Transverse colon (tissue), 4 donors: ENCODE measurements at regions not wholly inside any gene's neighbourhood (a gene's known extent, or its start where the extent isn't known, plus 50 kb on each side); places are given as distances from the start of the nearest gene placed in this dataset.

Source experiments
- DNase-seq: peaks from one replicate; pipeline ENCODE4 v3.0.0-alpha.2; 2019
- H3K27ac ChIP-seq, 4 donors: fragments of 200-600 bp; sonication (generic); 2 replicates each; pipeline ENCODE4 v1.5.1; 2016 to 2018; ENCODE audit warnings: inconsistent platforms in 4 of 4
- H3K27me3 ChIP-seq: fragments of 200-600 bp; sonication (generic); 2 replicates; pipeline ENCODE4 v1.5.1; 2017; ENCODE audit warnings: inconsistent platforms
- H3K36me3 ChIP-seq, 4 donors: fragments of 200-600 bp; sonication (generic); 2 replicates each; pipeline ENCODE4 v1.5.1; 2017 to 2019; ENCODE audit warnings: inconsistent platforms in 4 of 4
- H3K4me1 ChIP-seq, 4 donors: fragments of 200-600 bp; sonication (generic); 2 replicates each; pipeline ENCODE4 v1.5.1; 2017 to 2020; ENCODE audit warnings: inconsistent platforms in 4 of 4
- H3K4me3 ChIP-seq, 4 donors: fragments of 200-600 bp; sonication (generic); 1 replicate in 1 of 4; 2 replicates in 3 of 4; pipeline versions ENCODE4 v1.5.1 to v1.6.1; 2017 to 2019; ENCODE audit warnings: inconsistent platforms in 4 of 4
- H3K9me3 ChIP-seq, 2 donors: fragments of 200-600 bp; sonication (generic); 2 replicates each; pipeline ENCODE4 v1.5.1; 2017 to 2019; ENCODE audit warnings: inconsistent platforms in 2 of 2
- CTCF ChIP-seq, 5 experiments: fragments of 200-600 bp in 3 of 5; fragments of 450-650 bp in 2 of 5; sonication (generic) in 3 of 5; IDR thresholded peaks; 1 replicate in 2 of 5; 2 replicates in 3 of 5; pipeline ENCODE4 v1.5.1; 2016 to 2017; ENCODE audit warnings: antibody characterized with exemption in 5 of 5, inconsistent platforms in 3 of 5, mild to moderate bottlenecking in 2 of 5, moderate library complexity in 1 of 5
- EP300 ChIP-seq: sonication (generic); formaldehyde crosslinking; IDR thresholded peaks from one replicate; pipeline ENCODE4 v1.6.1; 2017; ENCODE audit warnings: antibody characterized with exemption, low read depth
- POLR2A ChIP-seq: fragments of 450-650 bp; IDR thresholded peaks from one replicate; pipeline ENCODE4 v1.6.1; 2016; ENCODE audit warnings: antibody characterized with exemption, mild to moderate bottlenecking, moderate library complexity
- POLR2AphosphoS5 ChIP-seq, 3 donors: sonication (generic); formaldehyde crosslinking; IDR thresholded peaks; one replicate each; pipeline ENCODE4 v1.6.1; 2016; ENCODE audit warnings: antibody characterized with exemption in 3 of 3
- WGBS, 2 donors: methylation state at CpG; one replicate each; pipeline ENCODE4 v1.1.5; 2018; ENCODE audit warnings: low coverage in 1 of 2; 5-methylcytosine and 5-hydroxymethylcytosine counted together
- in situ Hi-C, 4 donors: fragments of 200-750 bp; cut with MboI; loops; one replicate each; pipeline versions ENCODE4 v1.15.0 to v1.15.1; 2017; ENCODE audit warnings: low sequenced_read_pairs in 3 of 4, low pct_ligation_motif_present in 1 of 4, low pct_unique_long_range_greater_than_20kb in 1 of 4
- intact Hi-C: fragments of 100-400 bp; cut with DNase I; formaldehyde crosslinking; loops from one replicate; pipeline ENCODE4 v1.15.1; 2023; ENCODE audit warnings: low total_unique reads

GRCh38 chr18:49697049-49697448 is 116.3 kb downstream of the ACAA2 start:
- DNase-seq, result no peak
- no peaks in the 10 kb centered on the region for H3K36me3 ChIP-seq
- no peak overlapping the region for H3K4me3 ChIP-seq
- no peaks in the 10 kb centered on the region for H3K4me1 ChIP-seq
- H3K27ac ChIP-seq, result no peak overlapping the region
- 69 to 86% methylated on average over 3 to 4 of the region's 4 CpGs for whole genome bisulfite sequencing, 2 donors
- intact Hi-C loops (no loop called here), in situ Hi-C loops (no loop called here)
- H3K27me3 ChIP-seq, result no peaks in the 10 kb centered on the region
- no peaks in the 10 kb centered on the region for H3K9me3 ChIP-seq
- no peak for TF ChIP-seq EP300
- no peak for TF ChIP-seq CTCF (IDR thresholded peaks at IDR 0.05)
- TF ChIP-seq POLR2AphosphoS5 (IDR thresholded peaks at IDR 0.05), result no peak
- no peak for TF ChIP-seq POLR2A

- in situ Hi-C loops, result no loop called here
Measured at GRCh38 chr18:49694402-49694801, 118.9 kb downstream of the ACAA2 start.

GRCh38 chr18:49693717-49694005 is 119.7 kb downstream of the ACAA2 start:
- in situ Hi-C loops (no loop called here), intact Hi-C loops (no loop called here)
- DNase-seq, result no peak
- H3K27me3 ChIP-seq, result no peaks in the 10 kb centered on the region
- H3K36me3 ChIP-seq, result no peaks in the 10 kb centered on the region
- WGBS, 2 donors, result 75 to 78% methylated on average over 4 of the region's 4 CpGs
- H3K4me3 ChIP-seq, result no peak overlapping the region
- no peaks in the 10 kb centered on the region for H3K4me1 ChIP-seq
- no peak overlapping the region for H3K27ac ChIP-seq
- no peak for TF ChIP-seq POLR2A
- H3K9me3 ChIP-seq, result no peaks in the 10 kb centered on the region

More at GRCh38 chr18:49694402-49694801, 118.9 kb downstream of the ACAA2 start:
- H3K27ac ChIP-seq, result no peak overlapping the region
- intact Hi-C loops, result no loop called here
- no peaks in the 10 kb centered on the region for H3K27me3 ChIP-seq
- H3K4me1 ChIP-seq, result no peaks in the 10 kb centered on the region
- no peak overlapping the region for H3K4me3 ChIP-seq
- H3K9me3 ChIP-seq, result no peaks in the 10 kb centered on the region
- no peak for DNase-seq
- 83 to 86% methylated on average over 1 of the region's 1 CpG for WGBS, 2 donors
- TF ChIP-seq POLR2A, result no peak
- no peak for TF ChIP-seq CTCF (IDR thresholded peaks at IDR 0.05)
- TF ChIP-seq POLR2AphosphoS5 (IDR thresholded peaks at IDR 0.05), result no peak
- no peak for TF ChIP-seq EP300
- H3K36me3 ChIP-seq, result no peaks in the 10 kb centered on the region

- in situ Hi-C loops (no loop called here), intact Hi-C loops (no loop called here)
- no peak for DNase-seq
- Histone ChIP-seq H3K4me3 (no peak overlapping the region), H3K9me3 (no peaks in the 10 kb centered on the region), H3K4me1 (no peaks in the 10 kb centered on the region), H3K27me3 (no peaks in the 10 kb centered on the region), H3K27ac (no peak overlapping the region), H3K36me3 (no peaks in the 10 kb centered on the region)
- TF ChIP-seq POLR2AphosphoS5 (IDR thresholded peaks at IDR 0.05) (no peak), CTCF (IDR thresholded peaks at IDR 0.05) (no peak), EP300 (no peak)
- WGBS, 2 donors, result 70 to 90% methylated on average over 8 to 10 of the region's 10 CpGs
Measured at GRCh38 chr18:49692906-49693716, 120.2 kb downstream of the ACAA2 start.

- DNase-seq, result no peak
- Histone ChIP-seq H3K27ac (no peak overlapping the region), H3K36me3 (no peaks in the 10 kb centered on the region), H3K4me1 (no peaks in the 10 kb centered on the region), H3K9me3 (no peaks in the 10 kb centered on the region), H3K27me3 (no peaks in the 10 kb centered on the region), H3K4me3 (no peak overlapping the region)
- 71% methylated on average over 2 of the region's 2 CpGs for whole genome bisulfite sequencing, 2 donors
- no peak for TF ChIP-seq CTCF (IDR thresholded peaks at IDR 0.05)
- intact Hi-C loops, result no loop called here
- in situ Hi-C loops, result no loop called here
Measured at GRCh38 chr18:49691177-49691608, 122.1 kb downstream of the ACAA2 start.
